ENCODE measurements at regions not wholly inside any gene's neighbourhood (a gene's known extent, or its start where the extent isn't known, plus 50 kb on each side); places are given as distances from the start of the nearest gene placed in this dataset.

DNA sequence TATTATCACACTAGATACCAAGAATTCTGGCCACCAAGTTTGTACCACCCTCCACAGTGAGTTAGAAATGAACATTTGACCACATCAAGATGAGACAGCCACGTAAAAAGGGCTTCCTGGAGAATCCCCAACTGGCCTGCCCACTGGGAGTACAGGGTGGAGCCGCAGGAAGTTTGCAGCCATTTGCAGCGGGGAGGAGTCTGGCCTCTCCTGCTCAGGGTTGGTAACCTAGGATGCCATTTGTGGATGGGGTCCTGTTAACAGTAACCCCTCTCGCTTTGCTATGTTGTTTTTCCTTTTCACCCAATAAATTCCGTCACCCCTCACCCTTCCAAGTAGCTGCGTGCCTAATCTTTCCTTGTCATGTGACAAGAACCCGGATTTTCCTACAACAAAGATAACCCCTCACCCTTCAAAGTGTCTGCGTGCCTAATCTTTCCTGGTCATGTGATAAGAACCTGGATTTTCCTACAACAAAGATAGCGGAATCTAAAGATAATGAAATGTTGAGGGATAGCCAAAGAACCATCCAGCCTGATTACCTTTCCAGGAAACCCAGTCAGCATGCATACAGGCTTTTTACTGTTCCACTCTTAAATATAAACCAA, 245.4 kb downstream of the NAF1 start:
- no peak overlapping the region for H3K4me3 ChIP-seq (ENCODE audit: low read length)
- TF ChIP-seq, protein P1, sequence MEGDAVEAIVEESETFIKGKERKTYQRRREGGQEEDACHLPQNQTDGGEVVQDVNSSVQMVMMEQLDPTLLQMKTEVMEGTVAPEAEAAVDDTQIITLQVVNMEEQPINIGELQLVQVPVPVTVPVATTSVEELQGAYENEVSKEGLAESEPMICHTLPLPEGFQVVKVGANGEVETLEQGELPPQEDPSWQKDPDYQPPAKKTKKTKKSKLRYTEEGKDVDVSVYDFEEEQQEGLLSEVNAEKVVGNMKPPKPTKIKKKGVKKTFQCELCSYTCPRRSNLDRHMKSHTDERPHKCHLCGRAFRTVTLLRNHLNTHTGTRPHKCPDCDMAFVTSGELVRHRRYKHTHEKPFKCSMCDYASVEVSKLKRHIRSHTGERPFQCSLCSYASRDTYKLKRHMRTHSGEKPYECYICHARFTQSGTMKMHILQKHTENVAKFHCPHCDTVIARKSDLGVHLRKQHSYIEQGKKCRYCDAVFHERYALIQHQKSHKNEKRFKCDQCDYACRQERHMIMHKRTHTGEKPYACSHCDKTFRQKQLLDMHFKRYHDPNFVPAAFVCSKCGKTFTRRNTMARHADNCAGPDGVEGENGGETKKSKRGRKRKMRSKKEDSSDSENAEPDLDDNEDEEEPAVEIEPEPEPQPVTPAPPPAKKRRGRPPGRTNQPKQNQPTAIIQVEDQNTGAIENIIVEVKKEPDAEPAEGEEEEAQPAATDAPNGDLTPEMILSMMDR (conservative IDR thresholded peaks at IDR 0.05; ENCODE audit: low read length) = no peak
- no peak for DNase-seq (ENCODE audit: low read depth)

DNA sequence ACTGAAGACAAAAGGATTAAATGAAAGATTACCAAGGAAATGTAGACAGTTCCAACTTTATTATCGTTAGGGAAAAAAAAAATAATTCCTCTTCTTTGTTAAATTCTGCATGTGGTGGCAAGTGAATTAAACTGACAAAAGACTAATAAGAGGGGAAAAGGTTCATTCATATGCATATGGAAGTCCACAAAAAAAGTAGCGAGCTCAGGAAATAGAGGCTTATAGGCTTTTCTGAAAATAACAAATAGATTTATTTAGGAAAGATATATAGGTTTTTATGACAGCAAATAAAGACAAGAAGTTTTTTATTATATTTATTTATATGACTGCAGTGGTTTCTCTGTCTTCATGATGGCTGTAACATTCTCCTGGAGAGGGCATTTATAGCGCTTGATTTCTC, 246.0 kb downstream of the NAF1 start:
- no peak for DNase-seq (ENCODE audit: low read depth)
- TF ChIP-seq, protein P1 (conservative IDR thresholded peaks at IDR 0.05; ENCODE audit: low read length) = no peak
- H3K4me3 ChIP-seq (ENCODE audit: low read length) = no peak overlapping the region

DNA sequence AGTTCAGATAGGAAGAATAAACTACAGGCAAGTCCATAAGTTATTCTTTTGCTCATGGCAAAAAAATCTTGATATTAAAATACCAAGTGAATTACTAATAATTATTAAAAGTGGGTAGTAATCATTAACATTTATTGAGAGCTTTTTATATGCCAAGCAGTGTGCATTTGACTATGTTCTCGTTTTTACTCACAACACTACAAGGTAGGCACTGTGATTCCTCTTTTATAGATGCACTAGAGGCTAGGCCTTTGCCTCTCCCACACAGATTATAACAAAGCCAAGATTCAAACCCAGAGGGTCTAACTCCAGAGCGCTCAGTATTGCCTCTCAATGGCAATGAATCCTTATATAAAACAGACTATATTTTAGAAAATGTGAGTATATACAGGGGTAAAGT, 254.2 kb downstream of the NAF1 start:
- H3K4me3 ChIP-seq (ENCODE audit: low read length) = no peak overlapping the region
- no peak for DNase-seq (ENCODE audit: low read depth)
- TF ChIP-seq, protein P1 (conservative IDR thresholded peaks at IDR 0.05; ENCODE audit: low read length) = no peak

DNA sequence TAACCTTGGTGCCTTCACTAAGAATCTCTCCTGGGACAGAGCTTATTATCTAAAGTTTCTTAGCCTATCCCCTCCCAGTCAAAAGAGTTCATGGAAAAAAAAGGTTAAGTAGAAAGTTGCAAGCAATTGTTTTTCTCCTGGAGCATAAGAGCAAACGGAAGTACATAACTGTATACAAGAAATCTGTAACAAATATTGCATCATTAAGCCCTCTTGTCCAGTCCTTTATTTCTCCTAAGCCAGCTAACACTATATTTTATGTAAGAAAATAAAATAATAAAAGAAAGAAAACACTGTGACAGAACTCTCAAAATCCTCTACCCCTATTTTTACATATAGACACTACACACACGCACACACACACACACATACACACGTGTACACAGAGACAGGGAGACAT, 255.3 kb downstream of the NAF1 start:
- TF ChIP-seq, protein P1 (conservative IDR thresholded peaks at IDR 0.05; ENCODE audit: low read length) = no peak
- no peak for DNase-seq (ENCODE audit: low read depth)
- H3K4me3 ChIP-seq (ENCODE audit: low read length) = no peak overlapping the region

DNA sequence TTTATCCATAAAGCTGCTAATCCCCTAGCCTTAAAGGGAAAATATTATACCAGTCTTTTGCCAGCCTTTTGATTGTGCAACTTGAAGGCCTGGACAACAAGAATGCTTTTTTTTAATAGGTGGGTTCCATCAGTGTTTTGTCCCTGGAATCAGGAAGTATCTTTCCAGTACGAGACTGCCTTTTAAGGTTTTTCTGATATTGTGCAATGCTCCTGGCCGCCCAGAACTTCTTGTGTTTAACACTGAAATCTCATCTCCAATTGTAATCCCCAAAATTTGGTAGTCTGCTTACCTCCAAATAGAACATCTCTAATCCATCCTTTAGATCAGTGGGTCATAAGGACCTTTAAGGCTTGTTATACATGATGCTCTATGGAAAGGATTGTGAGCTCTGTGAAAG, 256.7 kb downstream of the NAF1 start:
- DNase-seq (ENCODE audit: low read depth) = no peak
- TF ChIP-seq, protein P1 (conservative IDR thresholded peaks at IDR 0.05; ENCODE audit: low read length) = no peak
- H3K4me3 ChIP-seq (ENCODE audit: low read length) = no peak overlapping the region

DNA sequence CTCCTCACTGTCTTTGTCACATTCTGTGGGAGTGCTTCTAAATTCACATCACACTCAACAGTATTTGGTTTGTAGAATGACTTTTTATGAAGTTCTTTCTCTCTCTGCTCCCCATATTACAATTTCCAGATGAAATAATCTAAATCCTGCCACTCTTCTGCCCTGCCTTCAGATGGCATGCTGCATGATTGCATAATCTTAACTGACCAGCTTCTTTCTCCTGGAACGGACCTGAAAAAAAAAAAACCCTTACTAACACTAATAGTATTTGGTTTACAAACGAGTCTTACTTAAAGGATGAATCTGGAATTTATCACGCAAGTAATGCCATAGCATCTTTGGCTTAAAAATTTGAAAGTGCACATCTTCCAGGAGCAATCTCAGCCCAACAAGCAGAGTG, 272.3 kb downstream of the NAF1 start:
- TF ChIP-seq, protein P1 (conservative IDR thresholded peaks at IDR 0.05; ENCODE audit: low read length) = no peak
- H3K4me3 ChIP-seq (ENCODE audit: low read length) = no peak overlapping the region
- DNase-seq (ENCODE audit: low read depth) = no peak

DNA sequence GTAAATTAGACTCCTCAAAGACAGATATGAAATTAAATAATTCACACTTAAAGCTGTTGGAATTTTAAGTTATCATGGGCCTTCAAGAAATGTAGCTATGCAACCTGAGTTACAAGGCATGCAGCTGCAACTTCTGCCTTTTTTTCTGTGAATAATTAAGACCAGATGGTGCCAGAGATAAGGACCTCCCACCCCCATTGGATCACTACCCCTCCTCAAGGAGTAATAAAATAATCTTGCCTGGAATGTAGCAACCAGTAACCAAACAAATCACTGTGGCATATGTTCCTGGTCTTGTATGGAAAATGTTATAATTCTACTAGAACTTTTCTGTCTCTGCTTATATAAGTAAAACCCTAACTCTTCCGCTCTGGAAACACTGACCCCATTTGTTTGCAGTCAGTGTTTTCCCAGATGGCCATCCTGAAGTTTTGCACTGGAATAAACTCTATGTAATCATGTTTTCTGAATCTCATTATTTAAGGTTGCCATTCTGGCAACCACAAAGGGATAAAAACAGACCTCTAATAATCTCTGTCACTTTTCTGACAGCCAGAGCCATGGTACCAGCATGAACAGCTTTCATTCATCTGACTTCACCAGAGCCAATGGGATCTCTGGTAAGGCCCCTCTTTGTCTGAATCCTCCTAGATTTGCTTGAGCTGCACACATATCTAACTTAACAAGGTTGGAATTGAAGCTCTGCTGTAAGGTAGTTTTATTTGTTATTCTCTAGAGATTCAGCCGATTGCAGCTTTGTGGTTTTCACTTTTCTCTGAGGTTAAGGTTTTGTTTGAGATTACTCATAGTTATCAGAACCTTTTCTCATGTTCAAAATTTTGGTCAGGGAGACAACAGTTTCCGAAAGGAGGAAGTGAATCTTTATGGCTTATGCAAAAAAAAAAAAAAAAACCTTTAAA, 274.6 kb downstream of the NAF1 start:
- TF ChIP-seq, protein P1 (conservative IDR thresholded peaks at IDR 0.05; ENCODE audit: low read length) = no peak
- DNase-seq (ENCODE audit: low read depth) = no peak
- no peak overlapping the region for H3K4me3 ChIP-seq (ENCODE audit: low read length)
